ENCODE measurements at regions not wholly inside any gene's neighbourhood (a gene's known extent, or its start where the extent isn't known, plus 50 kb on each side); places are given as distances from the start of the nearest gene placed in this dataset.
A peak's percentile ranks its signal among the peaks of the same experiment; 100 is the strongest.

DNA sequence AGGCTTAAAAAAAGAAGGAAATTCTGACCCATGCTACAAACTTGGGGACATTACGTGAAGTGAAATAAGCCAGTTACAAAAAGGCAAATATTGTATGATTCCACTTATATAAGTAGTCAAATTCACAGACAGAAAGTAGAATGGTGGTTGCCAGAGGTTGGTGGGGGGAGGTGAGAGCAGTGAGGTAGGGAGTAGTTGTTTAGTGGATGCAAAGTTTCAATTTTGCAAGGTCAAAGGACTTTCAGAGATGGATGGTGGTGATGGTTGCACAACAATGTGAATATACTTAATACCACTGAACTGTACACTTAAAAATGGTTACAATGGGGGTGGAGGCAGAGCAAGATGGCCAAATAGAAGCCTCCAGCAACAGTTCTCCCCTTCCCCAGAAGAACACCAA lies 86.2 kb upstream of the PLXNC1 start:
- no peak for DNase-seq (ENCODE audit: low spot score)

DNA sequence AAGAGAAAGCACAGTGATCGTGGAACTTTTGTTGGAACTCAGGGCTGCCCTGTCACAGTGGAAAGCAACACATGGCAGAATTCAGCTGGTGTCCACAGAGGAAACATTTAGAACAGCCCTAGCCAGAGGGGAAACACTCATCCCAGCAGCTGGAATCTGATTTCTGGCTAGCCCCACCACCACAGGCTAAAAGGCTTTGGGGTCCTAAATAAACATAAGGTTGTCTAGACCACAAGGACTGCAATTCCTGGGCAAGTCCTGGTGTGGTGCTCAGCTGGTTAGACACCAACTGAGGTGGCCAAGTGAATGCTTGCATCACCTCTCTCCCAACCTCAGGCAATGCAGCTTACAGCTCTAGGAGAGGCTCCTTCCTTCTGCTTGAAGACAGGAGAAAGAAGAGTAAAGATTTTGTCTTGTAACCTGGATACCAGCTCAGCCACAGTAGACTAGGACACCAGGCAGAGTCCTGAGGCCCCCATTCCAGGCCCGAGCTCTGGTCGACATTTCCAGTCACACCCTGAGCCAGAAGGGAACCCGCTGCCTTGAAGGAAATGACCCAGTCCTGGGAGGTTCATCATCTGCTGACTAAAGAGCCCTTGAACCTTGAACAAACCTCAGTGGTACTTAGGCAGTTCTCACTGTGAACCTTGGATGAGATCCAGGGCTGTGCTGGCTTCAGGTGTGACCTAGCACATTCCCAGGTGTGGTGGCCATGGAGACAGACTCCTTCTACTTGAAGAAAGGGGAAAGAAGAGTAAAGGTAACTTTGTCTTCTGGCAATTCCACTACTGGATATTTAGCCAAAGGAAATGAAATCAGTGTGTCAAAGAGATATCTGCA lies 85.4 kb upstream of the PLXNC1 start:
- no peak for DNase-seq (ENCODE audit: low spot score)

DNA sequence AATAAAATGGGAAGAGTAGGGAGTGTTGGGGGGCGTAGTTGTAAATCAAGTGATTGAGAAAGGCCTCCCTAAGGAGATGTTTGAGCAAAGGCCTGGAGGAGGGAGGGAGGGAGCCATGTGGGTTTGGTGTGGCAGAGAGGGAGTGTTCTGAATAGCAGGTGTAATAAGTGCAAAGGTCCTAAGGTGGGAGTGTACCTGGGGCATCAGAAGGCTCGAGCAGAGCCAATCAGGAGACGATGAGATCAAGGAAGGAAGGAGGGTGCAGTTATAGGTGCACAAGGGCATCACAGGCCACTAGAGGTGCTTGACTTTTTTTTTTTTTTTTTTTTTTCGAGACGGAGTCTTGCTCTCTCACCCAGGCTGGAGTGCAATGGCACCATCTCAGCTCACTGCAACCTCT lies 77.9 kb upstream of the PLXNC1 start:
- no peak for DNase-seq (ENCODE audit: low spot score)

DNA sequence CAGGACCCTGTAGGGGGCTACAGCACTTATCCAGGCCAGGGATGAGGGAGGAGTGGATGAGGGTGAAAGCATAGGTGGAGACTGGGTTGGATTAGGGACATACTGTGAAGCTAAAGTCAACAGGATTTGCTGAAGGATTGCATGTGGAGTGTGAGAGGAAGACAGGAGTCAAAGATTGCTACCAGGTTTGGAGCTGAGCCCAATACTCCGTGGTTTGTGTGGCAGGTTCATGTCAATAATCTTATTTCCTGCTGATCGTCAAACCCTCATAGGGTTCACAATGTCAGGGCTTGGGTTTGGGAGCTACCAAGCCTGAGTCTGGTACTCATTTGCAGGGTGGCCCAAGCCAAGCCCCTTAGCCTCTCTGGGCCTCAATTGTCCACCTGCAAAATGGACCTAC lies 77.1 kb upstream of the PLXNC1 start:
- DNase-seq (ENCODE audit: low spot score) = no peak

DNA sequence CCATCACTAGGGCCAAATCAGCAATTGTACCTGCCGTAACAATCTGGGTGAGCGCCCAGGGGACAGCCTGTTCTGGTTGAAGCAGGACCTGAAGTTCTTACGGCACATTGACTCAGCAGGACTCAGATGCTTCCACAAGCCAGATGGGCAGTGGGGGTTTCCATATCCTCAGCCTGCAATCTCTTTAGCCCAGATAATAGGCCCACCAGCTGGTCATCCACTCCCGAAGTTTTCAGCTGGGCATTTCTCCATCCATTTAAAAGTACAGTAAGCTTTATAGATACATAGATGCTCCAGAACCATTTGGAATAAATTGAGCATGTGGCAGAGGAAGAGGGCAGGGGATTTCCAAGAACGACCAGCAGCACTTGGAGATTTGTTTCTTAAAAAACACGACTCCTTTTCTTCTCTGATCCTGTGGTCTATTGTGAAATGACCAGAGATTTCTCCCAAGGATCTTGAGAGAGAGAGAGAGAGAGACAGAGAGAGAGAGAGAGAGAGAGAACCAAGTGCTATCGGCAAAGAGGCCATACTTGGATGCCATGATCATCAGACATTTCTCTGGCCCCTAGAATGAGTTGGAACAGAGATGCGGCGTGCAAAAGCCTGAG lies 74.8 kb upstream of the PLXNC1 start:
- DNase-seq (ENCODE audit: low spot score) = no peak

DNA sequence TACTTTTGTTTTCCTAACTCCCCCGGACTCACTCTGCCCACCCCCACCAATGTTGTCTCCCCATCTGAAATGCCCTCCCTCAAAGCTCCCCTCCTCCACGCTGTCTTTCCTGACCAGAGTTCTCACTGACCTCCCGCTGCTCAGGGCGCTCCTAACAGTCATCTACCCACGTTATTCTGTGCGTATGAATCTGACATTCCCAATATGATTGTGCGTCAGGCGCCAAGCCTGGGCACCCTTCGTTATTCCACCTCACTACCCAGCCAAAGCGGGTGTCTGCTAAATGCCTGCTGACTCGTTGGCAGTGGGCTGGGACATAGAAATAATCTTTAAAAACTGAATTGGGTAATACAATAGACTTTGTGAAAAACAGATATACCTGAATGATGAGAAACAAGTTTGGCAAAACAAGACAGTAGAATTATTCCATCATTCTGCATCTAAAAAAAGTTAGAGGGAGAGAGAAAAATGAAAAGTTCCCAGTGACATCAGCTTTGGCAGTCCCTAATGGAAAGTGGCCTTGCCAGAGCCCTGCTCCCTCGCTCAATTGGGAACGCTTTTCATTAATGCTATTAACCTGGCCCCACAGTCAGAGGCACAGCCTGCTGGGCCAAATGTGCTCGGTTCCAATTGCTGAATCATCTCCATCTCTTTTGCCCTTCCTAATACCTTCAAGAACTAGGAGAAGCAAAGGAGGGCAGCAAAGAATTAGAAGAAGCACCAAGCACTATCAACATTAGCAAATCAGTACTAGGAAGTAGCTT lies 74.0 kb upstream of the PLXNC1 start:
- DNase-seq (ENCODE audit: low spot score) = no peak

DNA sequence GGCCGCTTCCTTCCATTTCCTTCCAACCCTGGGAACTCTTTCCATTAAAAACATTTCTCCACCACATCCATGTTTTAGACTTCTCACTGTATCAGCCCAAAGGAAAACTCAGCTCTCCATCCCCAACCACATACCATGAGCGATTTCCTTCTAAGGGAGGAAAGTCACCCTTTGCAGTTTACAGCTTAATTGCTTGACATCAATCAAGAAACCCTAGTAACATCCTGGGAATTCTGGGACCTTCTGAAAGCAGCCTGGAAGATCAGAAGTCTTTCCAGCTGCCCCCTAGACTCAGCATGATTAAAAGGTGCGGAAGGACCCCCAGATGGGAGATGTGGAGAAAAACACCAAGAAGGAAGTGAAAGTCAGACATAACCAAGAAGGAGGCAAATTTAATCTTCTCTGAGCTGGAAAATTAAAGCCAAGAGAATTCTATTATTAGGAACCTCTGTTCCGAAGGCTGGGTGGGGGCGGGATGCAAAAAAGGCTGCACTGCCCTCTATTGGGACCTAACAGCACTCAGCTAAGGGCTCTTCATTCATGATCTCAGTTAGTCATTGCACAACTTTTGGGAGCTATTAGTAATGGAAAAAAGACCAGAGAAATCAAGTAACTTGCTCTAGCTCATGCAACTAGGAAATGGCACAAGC lies 73.3 kb upstream of the PLXNC1 start:
- DNase-seq (ENCODE audit: low spot score) = peak; percentile 83

DNA sequence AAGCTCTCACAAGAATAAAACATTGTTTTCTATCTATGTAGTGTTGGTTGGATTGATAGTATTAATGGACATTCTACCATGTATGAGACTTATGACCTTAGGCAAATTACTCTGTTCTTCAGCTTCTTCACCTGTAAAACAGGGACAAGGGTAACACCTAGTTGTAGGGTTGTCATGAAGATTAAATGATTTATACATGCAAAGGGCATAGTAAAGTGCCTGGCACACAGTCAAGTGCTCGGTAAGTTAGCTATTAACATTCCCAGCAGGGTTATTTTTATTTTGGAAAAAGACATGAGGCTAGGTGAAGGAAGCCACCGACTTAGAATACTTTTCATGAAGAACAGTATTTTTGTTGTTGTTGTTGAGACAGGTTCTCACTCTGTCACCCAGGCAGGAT lies 71.2 kb upstream of the PLXNC1 start:
- DNase-seq (ENCODE audit: low spot score) = no peak

DNA sequence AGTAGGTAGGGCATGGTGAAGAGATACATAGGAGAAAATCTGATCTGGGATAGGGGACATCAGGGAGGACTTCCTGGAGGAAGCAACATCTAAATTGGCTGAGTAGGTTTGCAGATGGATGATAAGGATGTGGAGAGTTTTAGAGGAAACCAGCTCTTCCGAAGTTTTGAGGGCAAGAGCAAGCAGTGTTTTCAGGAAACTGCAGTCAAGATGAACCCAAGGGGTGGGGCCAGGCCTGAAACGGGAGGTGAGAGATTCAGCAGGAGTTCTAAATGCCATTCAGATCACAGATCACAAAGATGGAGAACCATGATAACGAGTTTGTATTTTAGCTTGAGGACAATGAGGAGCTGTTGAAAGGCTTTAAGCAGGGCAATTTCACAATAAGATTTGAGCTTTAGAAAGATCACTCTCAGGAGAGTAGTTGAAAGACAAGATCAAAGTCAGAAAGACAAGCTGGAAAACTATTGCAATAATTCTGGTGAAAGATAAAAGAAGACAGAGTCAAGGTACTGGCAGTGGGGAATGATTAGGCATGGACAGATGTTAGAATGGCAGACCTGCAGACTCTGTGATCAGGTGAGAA lies 70.1 kb upstream of the PLXNC1 start:
- DNase-seq (ENCODE audit: low spot score) = no peak

DNA sequence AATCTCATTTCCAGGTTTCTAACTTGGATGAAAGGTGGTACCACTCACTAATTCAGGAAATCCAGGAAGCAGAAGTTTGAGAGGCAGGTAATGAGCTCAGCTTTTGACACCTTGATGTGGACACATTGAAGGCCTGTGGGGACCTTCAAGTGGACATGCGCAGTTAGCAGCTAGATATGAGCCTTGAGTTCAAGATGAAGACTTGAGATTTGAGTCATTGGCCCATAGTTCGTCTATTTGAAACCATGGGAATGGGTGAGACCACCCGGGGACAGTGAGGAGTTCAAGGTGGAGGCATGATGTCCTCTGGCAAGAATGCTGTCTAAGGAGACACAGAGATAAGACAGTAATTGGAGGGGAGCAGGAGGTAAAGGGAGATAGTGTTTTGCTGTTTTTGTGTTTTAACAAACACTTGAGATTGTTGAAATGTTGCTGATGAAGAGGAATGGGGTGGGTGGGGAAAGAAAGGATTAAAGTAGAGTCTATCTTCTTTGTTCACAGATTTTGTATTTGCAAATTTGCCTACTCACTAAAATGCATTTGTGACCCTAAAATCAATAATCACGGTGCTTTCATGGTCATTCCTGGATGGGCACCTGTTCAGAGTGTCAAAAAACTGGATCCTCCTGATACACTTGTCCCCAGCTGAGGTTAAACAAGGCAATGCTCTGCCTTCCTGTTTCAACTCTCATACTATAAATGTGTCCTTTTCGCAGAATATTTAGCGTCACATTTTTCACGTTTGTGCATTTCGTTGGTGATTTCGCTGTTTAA lies 69.5 kb upstream of the PLXNC1 start:
- DNase-seq (ENCODE audit: low spot score) = no peak

DNA sequence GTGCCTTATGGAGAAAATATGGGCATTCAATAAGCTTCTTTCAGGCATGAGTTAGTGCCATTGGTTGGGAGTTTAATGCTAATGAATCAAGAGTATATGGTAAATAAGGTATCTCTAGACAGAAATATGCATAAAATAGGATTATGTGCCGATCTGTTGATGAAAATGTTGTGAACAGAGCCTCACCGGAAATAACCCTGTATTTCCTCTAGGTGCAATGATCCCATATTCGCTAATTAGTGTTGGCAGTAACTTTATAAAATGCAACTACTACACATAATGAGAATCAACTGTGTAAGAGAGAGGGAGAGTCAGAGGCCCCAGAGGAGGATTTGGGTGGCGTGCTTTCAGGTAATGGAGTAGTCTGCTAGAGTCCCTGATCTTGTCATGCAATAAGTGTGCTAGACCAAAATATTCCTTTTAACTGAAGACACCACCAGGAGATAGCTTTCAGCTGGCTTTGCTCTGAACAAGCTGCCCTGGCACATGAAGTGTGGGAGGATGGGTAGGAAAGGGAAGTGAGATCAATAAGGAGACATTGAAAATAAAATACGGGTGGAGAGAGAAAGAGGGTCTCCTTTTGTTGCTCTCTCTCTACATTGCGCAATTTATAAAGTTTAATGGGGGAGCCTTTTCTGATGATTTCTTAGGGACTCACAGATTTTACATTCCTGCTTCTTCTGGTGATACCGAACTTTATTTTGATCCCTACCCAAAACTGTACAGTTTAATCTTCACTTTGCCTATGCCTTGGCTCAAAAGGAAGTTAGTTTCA lies 68.6 kb upstream of the PLXNC1 start:
- no peak for DNase-seq (ENCODE audit: low spot score)

DNA sequence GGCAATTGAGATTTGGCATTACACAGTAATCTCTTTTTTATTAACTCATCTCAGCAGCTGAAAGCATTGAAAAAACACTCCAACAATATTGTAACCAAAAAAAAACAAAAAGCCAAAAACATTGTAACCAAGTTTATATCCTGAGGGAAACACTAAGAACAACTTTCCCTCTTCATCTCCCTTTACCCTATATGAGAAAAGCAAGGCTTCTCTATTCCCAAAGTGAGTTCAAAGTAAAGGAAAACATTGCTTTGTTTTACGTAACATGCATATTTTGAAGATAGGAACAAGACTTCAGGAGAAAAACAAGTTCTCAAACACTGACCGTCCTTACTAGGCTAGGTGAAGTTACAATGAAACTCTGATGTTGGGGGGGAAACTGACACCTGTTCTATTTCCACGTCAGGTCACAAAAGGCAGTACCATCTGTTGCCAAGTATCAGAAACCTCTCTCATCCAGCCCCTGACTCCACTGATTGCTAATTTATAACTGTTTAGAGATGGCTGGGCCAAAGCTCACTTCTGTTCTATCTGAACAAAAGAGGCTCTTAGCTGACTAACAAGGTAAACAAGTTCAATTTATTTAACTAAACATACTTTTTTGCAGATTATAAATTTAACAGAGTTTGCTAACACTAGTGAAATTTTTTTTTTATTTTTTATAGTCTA lies 67.9 kb upstream of the PLXNC1 start:
- no peak for DNase-seq (ENCODE audit: low spot score)

DNA sequence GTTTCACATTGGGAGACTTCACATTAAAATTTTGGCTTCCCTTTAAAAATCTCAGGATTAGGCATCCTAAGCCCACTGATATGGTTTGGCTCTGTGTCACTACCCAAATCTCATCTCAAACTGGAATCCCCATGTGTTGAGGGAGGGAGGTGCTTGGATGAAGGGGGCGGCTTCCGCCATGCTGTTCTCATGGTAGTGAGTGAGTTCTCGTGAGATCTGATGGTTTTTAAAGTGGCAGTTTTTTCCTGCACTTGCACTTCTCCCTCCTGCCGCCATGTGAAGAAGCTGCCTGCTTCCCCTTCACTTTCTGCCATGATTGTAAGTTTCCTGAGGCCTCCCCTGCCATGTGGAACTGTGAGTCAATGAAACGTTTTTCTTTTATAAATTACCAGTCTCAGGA lies 65.7 kb upstream of the PLXNC1 start:
- no peak for DNase-seq (ENCODE audit: low spot score)

DNA sequence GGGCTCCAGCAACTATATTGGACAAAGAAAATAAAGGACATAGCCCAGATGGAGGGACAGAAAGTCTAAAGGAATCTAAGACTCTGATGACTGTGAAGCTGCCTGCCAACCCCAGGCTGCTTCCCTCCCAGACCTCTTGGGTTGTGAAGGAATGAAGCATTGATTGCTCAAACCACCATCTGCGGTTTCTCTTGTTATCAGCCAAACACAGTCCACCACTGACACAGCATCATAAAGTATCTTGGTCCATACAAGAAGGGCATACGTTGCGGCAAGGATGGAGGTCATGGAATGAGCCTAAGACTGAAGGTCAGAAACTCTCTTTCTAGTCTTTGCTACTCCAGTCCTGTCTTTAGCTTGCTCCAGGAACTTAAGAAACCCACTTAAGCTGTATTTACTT lies 58.5 kb upstream of the PLXNC1 start:
- no peak for DNase-seq (ENCODE audit: low spot score)

DNA sequence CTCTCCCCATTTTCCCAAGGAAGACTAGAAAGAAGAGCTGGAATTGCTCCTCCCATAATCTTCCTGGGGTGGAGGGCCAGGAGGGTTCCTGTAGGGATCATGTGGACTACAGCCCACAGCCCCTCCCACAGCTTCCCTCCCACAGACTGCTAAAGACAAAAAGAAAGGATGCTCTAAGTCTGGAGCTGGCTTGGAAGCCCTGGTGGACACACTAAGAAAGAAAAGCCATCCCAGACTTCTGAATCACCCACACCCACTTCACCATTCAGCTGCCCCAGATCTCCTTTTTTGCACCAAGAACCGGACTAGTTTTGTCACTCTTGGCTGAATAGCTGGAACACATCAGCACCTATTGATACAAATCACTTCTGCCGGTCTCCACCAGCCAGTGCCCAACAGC lies 56.8 kb upstream of the PLXNC1 start:
- DNase-seq (ENCODE audit: low spot score) = no peak

DNA sequence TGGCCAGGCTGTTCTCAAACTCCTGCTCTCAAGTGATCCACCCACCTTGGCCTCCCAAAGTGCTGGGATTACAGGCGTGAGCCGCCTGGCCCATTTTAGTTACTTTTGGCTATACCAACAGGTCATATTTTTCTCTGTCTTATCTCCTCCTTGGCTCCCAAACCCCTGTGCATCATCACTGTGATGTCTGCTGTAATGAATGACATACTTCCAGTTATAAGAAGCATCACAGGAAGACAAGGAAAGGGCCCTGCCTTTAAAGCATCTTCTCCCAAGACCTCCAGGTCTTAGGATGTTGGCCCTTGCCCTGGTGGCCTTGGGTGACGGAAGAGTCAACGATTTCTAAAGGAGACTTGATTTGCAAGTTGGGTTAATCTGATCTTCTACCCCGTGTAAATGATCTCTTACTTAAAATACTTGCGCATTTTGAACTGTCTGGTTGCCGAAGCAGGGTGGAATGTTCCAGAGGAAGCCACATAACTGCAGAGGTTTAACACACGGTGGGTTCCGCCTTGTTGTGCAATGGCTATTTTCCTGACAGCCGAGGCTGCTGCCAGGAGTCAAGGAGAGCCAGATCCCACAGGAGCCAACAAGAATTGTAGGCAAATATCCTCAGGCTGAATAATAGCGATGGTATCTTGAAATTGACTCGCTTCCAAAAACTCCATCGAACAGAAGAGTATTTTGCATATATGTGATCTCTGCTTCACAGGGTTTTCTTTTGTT lies 55.7 kb upstream of the PLXNC1 start:
- no peak for DNase-seq (ENCODE audit: low spot score)

DNA sequence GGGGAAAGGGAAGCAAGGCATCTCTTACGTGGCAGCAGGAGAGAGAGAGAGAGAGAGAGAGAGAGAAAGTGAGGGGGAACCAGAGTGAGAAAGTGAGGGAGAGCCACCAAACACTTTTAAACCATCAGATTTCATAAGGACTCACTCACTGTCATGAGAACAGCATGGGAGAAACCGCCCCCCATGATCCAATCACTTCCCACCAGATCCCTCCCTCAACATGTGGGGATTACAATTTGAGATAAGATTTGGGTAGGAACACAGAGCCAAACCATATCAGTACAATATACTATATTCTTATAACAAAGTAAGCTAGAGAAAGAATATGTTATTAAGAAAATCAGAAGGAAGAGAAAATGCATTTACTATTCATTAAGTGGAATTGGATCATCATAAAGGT lies 53.7 kb upstream of the PLXNC1 start:
- DNase-seq (ENCODE audit: low spot score) = no peak

DNA sequence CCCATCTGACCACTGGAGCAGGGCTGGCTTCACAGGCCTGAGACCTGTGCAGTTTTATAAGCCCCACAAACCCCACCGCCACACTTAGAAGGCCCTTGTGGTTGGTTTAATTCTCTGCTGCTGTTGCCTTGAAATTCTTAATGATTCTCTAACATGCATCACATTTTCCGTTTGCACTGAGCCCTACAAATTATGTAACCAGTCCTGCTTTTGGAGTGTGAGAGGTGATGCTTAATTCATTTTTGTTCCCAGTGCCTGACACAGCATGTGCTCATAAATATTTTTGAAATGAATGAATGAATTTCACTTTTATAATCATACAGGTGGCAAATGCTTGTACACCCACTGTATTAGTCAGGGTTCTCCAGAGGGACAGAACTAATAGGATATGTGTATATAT lies 52.8 kb upstream of the PLXNC1 start:
- no peak for DNase-seq (ENCODE audit: low spot score)

DNA sequence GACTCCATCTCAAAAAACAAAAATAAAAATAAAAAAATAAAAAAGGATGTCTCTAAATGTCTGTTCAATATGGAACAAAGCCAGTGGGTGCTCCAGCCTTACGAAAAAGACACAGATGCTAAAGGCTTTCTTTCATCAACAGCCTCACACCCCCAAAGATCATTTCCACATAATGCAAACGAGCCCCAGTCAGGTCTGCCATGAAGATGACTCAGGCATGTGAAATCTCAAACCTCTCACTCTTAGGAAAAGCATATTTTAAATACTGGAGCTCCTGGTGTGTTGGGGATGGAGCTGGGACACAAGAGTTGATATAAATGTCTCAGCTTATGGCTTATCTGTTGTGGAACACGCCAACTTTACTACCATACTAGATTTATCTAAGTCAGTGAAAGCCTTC lies 49.9 kb upstream of the PLXNC1 start:
- no peak for DNase-seq (ENCODE audit: low spot score)
